Activated naive CD8-positive, alpha-beta T cell treated with anti-CD3 and anti-CD28 coated beads, Interleukin-2, amount 50 U/mL, for 16 hours (primary cell): ENCODE measurements at regions not wholly inside any gene's neighbourhood (a gene's known extent, or its start where the extent isn't known, plus 50 kb on each side); places are given as distances from the start of the nearest gene placed in this dataset.
"Not testable (repeated sequence)": the region's sequence is repeated elsewhere in the genome, so short reads cannot be mapped to it uniquely, and the experiment has no call there.

Experiments
- DNase-seq: peaks from one replicate; pipeline ENCODE4 v3.0.0-alpha.2; 2020; ENCODE audit warnings: low read depth, low spot score

DNA sequence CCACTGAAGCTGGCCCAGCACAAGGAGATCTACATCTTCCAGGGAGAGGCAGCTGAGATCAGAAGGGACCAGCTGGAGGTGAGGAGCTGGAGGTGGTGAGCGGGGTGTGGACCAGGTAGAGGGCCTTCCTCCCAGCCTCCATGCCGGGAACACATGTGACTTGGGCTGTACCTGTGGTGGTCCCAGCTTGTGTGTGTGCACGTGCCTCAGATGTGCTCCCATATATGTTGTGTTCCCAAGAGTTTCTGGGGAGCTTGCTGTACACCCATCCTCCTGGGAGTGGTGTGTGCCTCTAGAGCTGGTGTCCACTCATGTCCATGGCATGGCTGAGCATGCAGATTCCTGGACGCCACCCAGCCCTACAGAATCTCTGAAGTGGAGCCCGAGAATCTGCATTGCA is 183.7 kb upstream of the AKAP13 start:
- not testable (repeated sequence) for DNase-seq

DNA sequence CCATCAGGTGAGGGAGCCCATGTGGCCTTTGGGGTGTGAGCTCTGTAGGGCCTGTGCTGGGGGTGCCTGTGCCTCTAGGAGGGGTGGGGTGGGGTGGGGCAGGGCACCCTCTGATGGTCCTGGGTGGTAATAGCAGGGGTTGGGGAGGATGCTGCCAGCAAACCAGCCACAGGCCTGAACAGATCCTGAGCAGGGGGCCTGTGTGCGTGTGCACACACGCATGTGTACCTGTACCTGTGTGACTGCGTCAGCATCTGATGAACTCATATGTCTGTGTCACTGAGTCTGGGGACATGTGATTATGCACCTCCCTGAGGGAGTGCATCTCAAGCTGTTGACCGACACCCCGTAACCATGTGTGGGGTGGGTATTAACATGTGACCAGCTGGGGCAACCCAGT is 182.8 kb upstream of the AKAP13 start:
- not testable (repeated sequence) for DNase-seq

DNA sequence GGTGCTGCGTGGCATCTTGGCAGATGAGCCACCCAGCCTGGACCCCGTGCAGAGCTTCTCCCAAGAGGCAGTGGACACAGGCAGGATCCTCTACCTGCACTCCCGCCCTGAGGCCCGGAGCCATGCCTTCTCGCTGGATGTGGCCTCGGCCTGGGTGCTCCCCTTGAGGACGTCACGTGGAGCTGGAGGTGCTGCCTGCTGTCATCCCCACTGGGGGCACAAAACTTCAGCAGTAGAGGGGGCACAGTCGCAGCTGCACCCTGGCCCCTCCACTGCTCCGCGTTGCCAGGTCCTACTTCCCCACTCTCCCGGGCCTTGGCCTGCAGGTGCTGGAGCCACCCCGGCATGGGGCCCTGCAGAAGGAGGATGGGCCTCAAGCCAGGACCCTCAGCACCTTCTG is 182.0 kb upstream of the AKAP13 start:
- not testable (repeated sequence) for DNase-seq

DNA sequence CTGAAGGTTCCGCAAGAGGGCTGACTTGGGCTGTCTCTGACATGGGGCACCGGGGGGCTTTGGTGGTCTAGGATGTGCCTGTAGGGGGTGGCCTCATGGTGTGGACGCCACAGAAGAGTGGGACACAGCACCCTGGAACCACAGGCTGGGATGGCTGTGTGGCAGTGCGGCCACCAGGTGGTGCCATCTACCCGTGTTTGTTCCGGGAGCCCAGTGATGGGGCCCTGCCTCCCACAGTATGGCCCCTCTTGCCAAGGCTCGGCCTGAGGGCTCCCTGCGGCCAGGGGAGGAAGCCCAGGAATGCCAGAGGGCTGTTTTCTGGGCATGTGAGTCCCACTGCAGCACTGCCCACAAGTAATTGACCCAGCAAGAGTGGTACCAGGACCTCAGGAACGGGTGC is 180.2 kb upstream of the AKAP13 start:
- DNase-seq = not testable (repeated sequence)

- not testable (repeated sequence) for DNase-seq
Observed at GRCh38 chr15:85201118-85201793, 179.1 kb upstream of the AKAP13 start.

DNA sequence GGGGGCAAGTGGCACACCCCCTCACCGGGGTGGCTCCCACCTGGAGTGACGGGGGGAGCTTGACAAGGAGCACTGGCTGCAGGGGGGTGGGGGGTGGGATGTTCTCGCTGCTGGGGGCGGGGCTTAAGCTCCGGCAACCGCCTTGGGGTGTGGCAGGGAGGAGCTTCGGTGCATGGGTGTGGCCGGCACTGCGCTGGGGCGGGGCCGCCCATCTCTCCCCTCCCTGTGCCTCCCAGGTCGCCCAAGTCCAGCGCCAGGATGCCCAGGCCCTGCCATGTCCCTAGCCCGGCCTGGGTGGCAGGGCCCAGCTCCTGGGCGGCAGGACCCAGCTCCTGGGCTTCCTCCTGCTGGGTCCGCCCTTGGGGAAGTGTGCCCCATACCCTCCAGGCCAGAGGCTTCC is 175.9 kb upstream of the AKAP13 start:
- DNase-seq = not testable (repeated sequence)

DNA sequence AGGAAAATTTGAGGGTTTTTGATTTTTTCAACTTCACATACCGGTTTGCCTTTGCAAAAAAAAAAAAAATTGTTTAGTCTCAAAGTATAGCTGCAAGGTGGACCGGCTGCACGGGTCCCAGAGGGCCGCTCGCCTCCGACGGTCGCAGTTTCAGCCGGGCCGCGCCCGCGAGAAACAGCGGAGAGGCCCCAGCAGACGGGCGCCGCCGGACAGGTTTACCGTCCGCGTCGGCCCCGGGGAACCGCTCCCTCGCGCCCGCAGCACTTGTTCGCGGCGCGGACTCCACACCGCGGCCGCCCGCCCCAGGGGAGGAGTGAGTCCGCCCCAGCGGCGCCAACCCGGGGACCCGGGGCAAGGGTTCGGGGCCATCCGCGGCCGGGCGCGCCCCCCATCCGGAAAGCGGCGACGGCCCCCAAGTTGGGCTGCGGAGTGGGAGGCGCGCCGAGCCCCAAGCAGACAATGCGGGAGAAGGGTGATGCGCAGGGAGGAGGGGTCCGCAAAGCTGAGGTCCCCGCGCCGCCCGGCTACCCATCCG is 146.5 kb upstream of the AKAP13 start:
- not testable (repeated sequence) for DNase-seq

- DNase-seq = not testable (repeated sequence)
Observed at GRCh38 chr15:85234450-85235196, 145.8 kb upstream of the AKAP13 start.

- not testable (repeated sequence) for DNase-seq
Observed at GRCh38 chr15:85244056-85244455, 136.3 kb upstream of the AKAP13 start.

GRCh38 chr15:85250938-85251542 is 129.4 kb upstream of the AKAP13 start:
- not testable (repeated sequence) for DNase-seq

GRCh38 chr15:85253196-85253915 is 127.0 kb upstream of the AKAP13 start:
- not testable (repeated sequence) for DNase-seq

DNA sequence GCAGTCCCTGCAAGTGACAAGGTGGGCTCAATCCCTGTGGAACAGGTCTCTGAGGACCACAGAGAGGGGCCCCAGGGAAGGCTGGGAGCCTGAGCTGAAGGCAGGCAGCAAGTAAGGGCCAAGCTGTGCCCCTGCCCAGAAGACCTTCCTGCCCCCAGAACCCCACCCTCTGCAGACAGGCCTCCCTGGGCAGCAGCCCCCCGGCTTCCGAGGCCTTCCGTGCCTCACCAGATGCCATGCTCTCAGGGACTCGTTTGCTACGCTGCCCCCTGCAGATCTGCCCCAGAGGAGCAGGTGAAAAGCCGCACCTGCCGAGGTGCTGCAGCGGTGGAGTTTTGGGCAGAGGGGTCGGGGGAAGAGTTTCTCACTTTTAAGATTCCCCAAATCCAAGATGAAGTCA is 125.4 kb upstream of the AKAP13 start:
- DNase-seq = not testable (repeated sequence)

- not testable (repeated sequence) for DNase-seq
Observed at GRCh38 chr15:85255502-85255901, 124.9 kb upstream of the AKAP13 start.

DNA sequence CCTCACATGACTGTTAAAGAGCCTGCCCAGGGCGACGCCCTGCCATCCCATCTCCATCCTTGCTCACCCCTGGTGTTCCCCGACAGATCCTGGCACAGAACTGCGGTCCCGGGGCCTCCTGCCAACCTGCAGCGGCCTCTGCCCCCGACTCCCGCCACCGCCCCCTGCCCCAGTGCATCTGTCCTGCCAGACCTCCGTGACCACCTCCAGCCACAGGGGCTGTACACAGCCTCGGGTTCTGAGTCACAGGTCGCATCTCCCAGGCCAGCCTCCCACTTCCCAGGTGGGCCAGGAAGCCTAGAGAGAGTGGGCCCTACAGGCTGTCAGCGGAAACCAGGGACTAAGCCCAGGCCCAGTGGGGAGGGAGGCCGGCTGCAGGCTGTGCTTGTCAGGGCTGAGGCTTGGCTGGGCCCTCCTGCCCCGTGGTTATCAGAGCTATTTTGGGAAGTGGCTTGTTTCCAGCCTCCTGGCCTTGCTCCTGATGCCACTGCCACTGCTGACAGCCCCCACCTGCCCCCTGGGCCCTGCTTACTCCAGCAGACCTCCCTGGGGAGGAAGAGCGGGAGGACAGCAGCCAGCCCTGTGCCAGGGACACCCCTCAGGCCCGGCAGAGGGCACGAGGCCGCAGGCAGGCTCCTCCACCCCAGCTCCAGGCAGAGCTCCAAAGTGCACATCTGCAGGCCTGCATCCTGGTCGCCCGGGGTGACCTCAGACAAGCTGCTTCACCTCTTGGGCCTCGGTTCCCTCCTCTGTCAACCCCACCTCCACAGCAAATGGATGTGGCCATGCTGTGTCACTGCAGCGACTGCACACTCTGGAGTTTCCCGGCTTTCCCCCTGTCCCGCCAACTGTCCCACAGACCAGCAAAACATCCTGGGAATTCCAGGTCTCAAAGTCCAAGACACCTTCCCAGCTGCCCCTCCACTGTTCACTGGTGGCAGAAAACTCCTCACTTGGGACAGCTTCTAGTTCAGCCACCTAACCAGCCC is 124.1 kb upstream of the AKAP13 start:
- DNase-seq = not testable (repeated sequence)

DNA sequence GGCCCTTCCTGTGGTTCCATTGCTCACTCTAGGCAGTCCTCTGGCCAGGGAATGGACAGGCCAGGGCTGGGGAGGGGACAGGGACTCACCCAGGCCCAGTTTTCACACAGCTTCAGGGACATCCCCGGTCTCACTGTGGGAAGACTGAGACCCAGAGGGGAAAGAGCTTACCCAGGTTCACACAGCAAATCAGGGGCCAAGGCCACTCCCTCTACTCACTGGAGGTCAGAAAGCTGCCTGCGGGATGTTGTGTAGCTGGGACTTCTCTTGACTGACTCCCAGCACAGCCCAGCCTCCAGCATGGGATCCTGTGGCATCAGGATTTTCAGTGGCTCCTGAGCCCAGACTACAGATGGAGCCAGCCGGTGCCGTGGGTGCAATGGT is 122.3 kb upstream of the AKAP13 start:
- not testable (repeated sequence) for DNase-seq

DNA sequence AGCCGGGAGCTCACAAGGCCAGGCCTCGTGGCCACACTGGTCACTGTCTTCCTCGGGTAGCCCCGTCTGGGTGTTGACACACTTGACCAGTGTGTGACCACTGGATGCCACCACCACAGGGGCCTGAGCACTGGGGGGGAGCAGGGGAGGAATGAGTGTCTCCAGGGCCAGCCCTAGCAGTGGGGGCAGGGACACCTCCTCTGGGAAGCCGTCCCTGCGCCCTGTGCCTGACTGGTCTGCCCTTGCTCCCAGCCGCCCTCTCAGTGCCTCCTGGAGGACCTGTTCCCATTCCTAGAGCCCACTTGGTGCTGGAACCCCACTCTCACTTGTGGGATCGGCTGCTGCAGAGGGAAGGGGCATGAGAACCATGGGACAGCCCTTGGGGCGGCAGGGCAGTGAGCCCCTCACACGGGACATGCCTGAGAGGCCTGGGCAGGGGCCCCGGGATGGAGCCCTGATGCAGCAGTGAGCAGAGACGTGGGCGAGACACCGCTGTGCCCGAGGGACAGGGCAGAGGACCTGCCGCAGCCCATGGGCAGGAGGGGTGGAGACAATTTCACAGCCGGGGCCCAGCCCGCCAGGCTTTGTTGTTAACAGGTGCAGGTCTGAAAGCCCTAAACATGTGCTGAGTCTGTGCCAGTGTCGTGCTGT is 121.7 kb upstream of the AKAP13 start:
- not testable (repeated sequence) for DNase-seq

GRCh38 chr15:85260526-85260925 is 119.9 kb upstream of the AKAP13 start:
- DNase-seq = not testable (repeated sequence)

DNA sequence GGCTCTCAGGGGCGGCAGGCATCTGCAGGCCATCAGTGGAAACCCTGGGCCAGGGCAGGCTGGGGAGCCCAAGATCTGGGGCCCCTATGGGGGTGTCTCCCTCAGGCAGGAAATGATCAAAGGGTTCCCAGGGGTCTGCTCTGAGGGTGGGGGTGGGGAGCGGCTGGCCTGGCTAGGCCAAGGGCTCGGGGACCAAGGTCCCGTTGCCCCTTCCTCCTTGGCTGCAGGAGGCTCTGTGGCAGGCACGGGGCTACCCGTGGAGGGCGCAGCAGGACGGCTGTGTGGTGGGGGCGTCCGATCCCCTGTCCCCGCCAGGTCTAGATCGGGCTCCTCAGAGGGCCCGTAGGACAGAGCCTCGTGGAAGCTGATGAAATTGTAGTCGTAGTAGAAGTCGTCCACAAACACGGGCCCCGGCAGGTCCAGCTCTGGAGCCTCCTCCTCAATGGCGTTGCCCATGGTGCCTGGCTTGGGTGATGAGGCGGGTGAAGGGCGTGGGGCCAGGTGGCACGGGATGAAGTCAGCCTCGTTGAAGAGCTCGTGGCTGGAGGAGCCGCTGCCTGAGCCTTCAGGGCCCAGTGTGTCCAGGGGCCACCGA is 117.8 kb upstream of the AKAP13 start:
- not testable (repeated sequence) for DNase-seq

DNA sequence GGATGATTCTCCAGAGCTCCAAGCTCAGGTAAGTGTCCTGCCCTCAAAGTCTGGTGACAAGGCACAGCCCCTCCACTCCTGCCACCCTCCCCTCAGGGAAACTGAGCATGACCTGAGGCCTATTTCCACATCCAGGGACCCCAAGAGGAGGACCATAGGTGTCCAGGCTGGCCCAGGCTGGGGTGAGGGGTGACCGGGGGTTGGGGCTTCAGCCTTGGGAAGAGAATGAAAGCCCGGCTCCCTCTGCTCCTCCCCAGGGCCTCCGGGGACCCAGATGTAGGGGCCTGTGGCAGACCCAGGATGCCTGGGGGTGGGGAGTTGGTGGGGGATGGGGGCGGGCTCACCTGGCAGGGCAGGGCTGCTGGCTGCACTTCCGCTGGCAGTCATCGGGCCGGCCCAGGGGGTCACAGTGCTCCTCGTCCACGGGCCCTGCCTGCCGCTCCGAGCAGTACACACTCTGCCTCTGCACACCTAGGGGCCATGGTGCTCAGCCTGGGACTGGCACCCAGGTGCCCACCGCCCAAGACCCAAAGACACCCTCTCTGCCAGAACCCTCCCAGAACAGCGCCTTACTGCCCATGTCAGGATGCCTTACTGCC is 116.5 kb upstream of the AKAP13 start:
- not testable (repeated sequence) for DNase-seq
